GM12891 (cell line): ENCODE measurements at regions not wholly inside any gene's neighbourhood (a gene's known extent, or its start where the extent isn't known, plus 50 kb on each side); places are given as distances from the start of the nearest gene placed in this dataset.

Experiments used
- PAX5 ChIP-seq: IDR thresholded peaks from 2 replicates; pipeline ENCODE4 v1.6.1; 2011; ENCODE audit warnings: low read length, moderate library complexity, mild to moderate bottlenecking; ENCODE audit not compliant: insufficient read depth, severe bottlenecking
- POLR2A ChIP-seq: IDR thresholded peaks from 2 replicates; pipeline ENCODE4 v1.6.1; 2011; ENCODE audit warnings: low read depth, low read length, control low read depth
- POLR2AphosphoS5 ChIP-seq: IDR thresholded peaks from 2 replicates; pipeline ENCODE4 v1.6.1; 2011; ENCODE audit warnings: low read depth, low read length, control low read depth

DNA sequence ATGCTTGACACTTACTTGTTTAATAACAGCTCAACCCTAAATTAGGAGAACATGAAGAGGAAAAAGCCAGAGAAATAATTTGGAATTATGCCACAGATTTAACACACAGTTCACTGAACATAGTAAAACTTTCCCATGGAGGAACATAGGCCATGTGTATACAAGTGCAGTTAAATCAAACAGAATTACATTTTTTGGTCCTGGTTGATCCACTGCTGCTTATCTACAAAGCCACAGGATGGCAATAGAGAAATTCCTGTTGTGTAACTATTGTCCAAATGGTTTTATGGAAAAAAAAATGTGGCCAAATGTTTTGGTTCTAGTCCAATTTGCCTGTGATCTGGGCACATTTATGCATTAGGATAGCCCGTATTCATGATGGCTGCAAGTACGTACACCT lies 136.8 kb downstream of the ALDH8A1 start:
- no peak for TF ChIP-seq POLR2AphosphoS5
- no peak for TF ChIP-seq POLR2A
- TF ChIP-seq PAX5, result no peak
